GM12873 (cell line): ENCODE measurements at regions not wholly inside any gene's neighbourhood (a gene's known extent, or its start where the extent isn't known, plus 50 kb on each side); places are given as distances from the start of the nearest gene placed in this dataset.

Experiments used
- TF ChIP-seq, protein P1 (sequence below): IDR thresholded peaks from 2 replicates; pipeline ENCODE4 v1.5.1; 2012; ENCODE audit warnings: low read depth, mild to moderate bottlenecking, moderate library complexity, low read length, control low read depth; ENCODE audit not compliant: insufficient read depth; ENCODE audit errors: missing control alignments

DNA sequence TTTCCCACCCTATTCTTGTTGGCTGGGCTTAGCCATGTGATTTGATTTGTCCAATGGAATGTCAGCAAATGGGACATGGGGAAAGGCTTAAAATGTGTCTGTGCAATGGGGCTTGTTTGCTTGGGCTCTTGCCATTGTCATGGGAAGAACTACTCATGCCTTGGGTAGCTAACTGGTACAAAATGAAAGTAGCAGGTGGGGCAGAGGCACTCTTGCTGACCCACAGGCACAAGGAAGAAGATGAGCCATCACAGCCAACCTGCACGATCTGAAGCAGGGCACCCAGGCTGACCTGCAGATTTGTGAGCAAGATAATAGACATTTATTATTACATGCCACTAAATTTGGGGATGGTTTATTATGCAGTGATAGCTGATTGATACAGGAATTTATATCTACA is 305.9 kb upstream of the CAMK1G start:
- TF ChIP-seq, protein P1, sequence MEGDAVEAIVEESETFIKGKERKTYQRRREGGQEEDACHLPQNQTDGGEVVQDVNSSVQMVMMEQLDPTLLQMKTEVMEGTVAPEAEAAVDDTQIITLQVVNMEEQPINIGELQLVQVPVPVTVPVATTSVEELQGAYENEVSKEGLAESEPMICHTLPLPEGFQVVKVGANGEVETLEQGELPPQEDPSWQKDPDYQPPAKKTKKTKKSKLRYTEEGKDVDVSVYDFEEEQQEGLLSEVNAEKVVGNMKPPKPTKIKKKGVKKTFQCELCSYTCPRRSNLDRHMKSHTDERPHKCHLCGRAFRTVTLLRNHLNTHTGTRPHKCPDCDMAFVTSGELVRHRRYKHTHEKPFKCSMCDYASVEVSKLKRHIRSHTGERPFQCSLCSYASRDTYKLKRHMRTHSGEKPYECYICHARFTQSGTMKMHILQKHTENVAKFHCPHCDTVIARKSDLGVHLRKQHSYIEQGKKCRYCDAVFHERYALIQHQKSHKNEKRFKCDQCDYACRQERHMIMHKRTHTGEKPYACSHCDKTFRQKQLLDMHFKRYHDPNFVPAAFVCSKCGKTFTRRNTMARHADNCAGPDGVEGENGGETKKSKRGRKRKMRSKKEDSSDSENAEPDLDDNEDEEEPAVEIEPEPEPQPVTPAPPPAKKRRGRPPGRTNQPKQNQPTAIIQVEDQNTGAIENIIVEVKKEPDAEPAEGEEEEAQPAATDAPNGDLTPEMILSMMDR, result no peak

DNA sequence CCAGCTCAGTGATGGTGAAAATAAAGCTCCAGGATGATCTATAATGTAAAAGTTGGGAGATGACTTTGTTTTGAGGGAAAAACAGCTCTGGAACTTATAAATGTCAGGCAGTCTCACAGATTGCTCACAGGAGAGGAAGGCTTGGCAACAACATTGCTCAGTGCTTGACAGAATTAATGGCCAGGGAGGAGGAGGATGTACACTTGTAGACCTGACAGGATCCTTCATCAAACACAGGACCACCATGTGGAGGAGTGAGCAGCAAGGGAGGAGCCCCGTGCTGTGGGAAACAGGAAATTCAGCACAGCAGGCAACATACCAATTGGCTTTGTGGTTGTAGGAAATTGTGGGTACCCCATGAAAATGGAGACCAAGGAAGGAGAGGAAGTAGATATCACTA is 291.8 kb upstream of the CAMK1G start:
- TF ChIP-seq, protein P1, result no peak

DNA sequence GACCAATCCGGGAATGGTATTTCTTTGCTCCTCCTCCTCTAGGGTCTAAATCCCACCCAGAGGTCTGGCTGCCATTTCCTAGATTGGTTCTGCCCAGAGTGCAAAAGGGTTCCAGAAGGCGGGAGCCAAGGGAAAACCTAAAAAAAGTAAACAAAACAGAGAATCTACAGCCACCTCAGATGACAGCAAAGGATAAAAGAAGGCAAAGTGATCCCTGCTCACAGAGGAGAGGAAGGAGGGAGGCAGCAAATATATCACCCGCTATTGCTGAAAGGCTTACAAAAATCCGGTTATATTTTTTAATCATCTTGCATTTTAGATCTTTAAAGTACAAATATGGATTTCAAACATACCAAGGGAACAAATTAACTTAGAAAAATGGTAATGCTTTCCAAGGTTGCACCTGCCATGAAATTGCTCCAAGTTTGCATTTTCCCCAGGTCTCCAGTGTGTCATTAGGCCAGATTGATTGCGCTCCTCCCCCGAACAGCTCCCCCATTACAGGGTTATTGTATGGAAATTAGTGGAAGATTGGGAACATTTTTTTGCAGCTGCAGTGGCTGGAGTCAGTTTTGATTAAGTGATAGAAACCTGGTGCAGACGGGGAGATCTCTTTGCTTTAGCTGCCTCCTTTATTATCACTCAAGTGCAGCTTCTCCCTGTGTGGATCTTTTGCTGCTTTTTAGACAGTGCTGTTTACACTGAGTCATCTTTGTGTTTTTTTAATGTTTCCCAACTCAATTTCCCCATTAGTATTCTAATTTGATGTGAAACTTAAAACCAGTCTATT is 280.5 kb upstream of the CAMK1G start:
- TF ChIP-seq, protein P1, result no peak

DNA sequence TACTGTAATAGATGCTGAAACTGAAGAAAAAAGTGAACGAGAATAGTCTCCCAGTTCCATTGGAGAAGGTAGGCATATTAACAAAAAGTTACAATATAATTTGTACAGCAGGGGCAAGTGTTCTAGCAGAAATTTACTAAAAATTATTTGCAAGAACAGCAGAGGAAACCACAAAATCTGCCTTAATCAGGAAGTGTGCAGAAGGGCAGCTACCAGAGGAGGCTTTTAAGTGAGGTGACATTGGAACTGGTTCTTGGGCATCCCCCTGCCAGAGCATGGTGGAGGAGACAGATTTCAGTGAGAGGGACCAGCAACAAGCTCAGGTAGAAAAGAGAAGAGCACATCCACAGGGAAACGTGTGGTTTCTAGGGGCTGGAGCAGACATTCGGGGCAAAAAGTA is 279.3 kb upstream of the CAMK1G start:
- TF ChIP-seq, protein P1, result no peak

DNA sequence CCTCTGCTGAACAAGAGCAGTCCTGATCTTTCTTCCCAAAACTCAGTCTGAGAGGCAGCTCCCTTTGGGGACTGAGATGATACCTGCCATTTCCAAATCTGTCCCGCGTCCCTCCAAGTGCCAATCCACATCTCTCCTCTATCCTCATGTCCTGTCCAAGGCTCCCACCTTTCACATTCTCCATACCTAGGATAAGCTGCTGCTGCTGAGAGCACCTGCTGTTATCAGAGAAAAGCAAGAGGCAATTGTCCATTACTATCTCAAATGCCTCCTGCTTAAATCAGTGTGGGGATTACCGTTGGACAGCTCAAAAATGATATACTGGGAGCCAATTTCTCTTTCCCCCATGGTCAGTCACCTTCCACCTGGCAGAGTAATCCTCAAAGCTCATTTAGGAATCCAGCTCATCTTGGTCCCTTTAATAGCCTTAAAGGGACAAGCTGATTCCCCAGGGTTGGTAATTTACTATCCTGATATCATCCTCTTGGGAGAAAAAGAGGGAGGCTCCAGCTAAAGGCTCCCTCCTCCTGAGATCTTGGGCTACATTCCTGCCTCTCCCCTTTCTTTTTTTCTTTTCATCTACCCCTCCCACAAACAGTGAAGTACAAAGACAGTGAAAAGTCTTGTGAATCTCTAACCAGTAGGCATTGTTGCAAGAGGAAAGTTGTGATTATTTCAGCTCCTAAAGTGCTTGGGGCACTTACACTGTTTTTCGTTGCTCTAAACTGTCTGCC is 278.1 kb upstream of the CAMK1G start:
- TF ChIP-seq, protein P1, result no peak

DNA sequence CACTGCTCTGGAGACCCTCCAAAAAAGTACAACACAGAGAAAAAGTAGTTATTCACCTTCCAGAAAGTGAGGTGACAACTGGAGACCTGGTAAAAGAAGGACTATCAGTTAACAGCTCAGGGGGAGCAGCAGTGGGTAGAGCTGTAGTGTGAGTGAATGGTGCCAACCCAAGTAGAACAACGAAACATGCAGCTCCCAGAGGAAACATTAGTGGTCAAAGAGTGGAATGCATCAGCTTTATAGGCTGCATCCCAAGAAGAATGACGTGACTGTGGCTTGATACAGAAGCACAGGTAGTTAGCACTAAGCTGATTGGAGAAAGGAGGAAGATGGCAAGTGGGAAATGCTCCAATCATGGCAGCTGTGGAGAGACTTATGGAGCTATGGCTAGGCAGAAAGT is 275.7 kb upstream of the CAMK1G start:
- TF ChIP-seq, protein P1, result no peak

DNA sequence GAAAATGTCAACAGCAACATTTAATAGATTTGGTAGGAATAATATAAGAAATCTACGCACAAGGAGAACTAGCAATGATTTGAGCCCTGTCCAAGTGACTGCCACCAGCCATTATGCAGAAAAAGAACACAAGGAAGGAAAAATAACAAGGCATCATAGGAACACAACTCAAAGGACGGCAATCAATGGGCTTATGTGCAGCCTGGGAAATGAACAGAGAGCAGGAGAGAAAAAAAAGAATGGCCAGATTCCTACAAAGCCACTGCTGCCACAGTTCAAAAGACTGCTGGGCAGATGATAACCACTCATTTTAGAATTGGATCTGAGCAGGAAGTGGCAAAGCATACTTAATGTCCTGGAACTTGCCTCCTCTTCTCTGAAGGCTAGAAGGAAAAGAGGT is 274.3 kb upstream of the CAMK1G start:
- TF ChIP-seq, protein P1, result no peak
